ENCODE measurements at regions not wholly inside any gene's neighbourhood (a gene's known extent, or its start where the extent isn't known, plus 50 kb on each side); places are given as distances from the start of the nearest gene placed in this dataset.

- BruUV-seq (replicated peaks) = no TSS peak
- Histone ChIP-seq H3K27ac (ENCODE audit: low read depth, low read length) (no peak overlapping the region), H3K9ac (ENCODE audit: low read length) (no peak overlapping the region), H2AFZ (ENCODE audit: low read depth, low read length, poor library complexity, severe bottlenecking) (no peak overlapping the region), H3K9me3 (ENCODE audit: control insufficient read depth in 1 of 2, insufficient read depth in 1 of 2, low read depth in 1 of 2, low read length in 2 of 2) (no peaks in the 10 kb centered on the region), H3K27me3 (ENCODE audit: insufficient read depth, low read length) (no peaks in the 10 kb centered on the region), H3K4me2 (ENCODE audit: low read length) (no peak overlapping the region), H3K36me3 (ENCODE audit: control insufficient read depth in 1 of 2, insufficient read depth in 2 of 2, low read length in 2 of 2) (no peaks in the 10 kb centered on the region), H3K9me2 (ENCODE audit: insufficient read depth) (no peaks in the 10 kb centered on the region), H3K4me1 (ENCODE audit: control insufficient read depth in 1 of 2, insufficient read depth in 2 of 2, low read length in 2 of 2) (no peaks in the 10 kb centered on the region), H3K79me2 (ENCODE audit: insufficient read depth, low read length) (no peaks in the 10 kb centered on the region), H4K20me1 (ENCODE audit: insufficient read depth) (no peaks in the 10 kb centered on the region), H3K4me3 (replicated peaks in 1 of 2; ENCODE audit: low read depth in 1 of 2, low read length in 2 of 2) (no peak overlapping the region)
- DNase-seq (ENCODE audit: low read depth, low spot score) (no peak), ATAC-seq (no peak)
- RAD21 ChIA-PET (ENCODE audit: low non-redundant PET in 1 of 2, low total read pairs in 2 of 2, uncharacterized antibody in 2 of 2, unreplicated experiment in 2 of 2) = no interaction called here
- POLR2A ChIA-PET = no interaction called here
- CTCF ChIA-PET = no interaction called here
- intact Hi-C loops (cut with micrococcal nuclease) = no loop called here
- TF ChIP-seq CBX3 (IDR thresholded peaks at IDR 0.05; ENCODE audit: low read depth) = no peak
- TF ChIP-seq YY1 (IDR thresholded peaks at IDR 0.05; ENCODE audit: extremely low read depth, insufficient replicate concordance, low read depth, low read length) = no peak
- no peak for TF ChIP-seq MAX (IDR thresholded peaks at IDR 0.05)
- TF ChIP-seq REST (IDR thresholded peaks at IDR 0.05; ENCODE audit: low read depth) = no peak
- no peak for TF ChIP-seq POLR2A (IDR thresholded peaks at IDR 0.05; ENCODE audit: borderline replicate concordance, extremely low read depth, insufficient read depth, insufficient read length)
- no peak for TF ChIP-seq ELF1 (IDR thresholded peaks at IDR 0.05; ENCODE audit: borderline replicate concordance, low read depth)
- no peak for TF ChIP-seq ZNF274 (IDR thresholded peaks at IDR 0.05; ENCODE audit: low read depth, low read length)
- no peak for TF ChIP-seq SIN3A (IDR thresholded peaks at IDR 0.05; ENCODE audit: low read depth)
- TF ChIP-seq EZH2phosphoT487 (IDR thresholded peaks at IDR 0.05; ENCODE audit: borderline replicate concordance) = no peak
Measured at GRCh38 chr12:60311940-60312339, 716.1 kb downstream of the SLC16A7 start.
